Peyer's patch (tissue), 4 donors: ENCODE measurements at regions not wholly inside any gene's neighbourhood (a gene's known extent, or its start where the extent isn't known, plus 50 kb on each side); places are given as distances from the start of the nearest gene placed in this dataset.

Source experiments
- DNase-seq, 3 donors: peaks; one replicate each; pipeline ENCODE4 v3.0.0-alpha.2; 2017 to 2019
- H3K27ac ChIP-seq, 4 donors: fragments of 200-600 bp; sonication (generic); one replicate each; pipeline ENCODE4 v1.5.1; 2016 to 2019
- H3K27me3 ChIP-seq, 2 donors: fragments of 200-600 bp; sonication (generic); one replicate each; pipeline ENCODE4 v1.5.1; 2019
- H3K36me3 ChIP-seq, 3 donors: fragments of 200-600 bp; sonication (generic); one replicate each; pipeline ENCODE4 v1.5.1; 2016 to 2019
- H3K4me1 ChIP-seq, 4 donors: fragments of 200-600 bp; sonication (generic); one replicate each; pipeline ENCODE4 v1.5.1; 2016 to 2019
- H3K4me3 ChIP-seq, 4 donors: fragments of 200-600 bp; sonication (generic); 1 replicate in 3 of 4; 2 replicates in 1 of 4; pipeline ENCODE4 v1.5.1; 2016 to 2019; ENCODE audit warnings: mild to moderate bottlenecking in 1 of 4
- H3K9me3 ChIP-seq, 4 donors: fragments of 200-600 bp; sonication (generic); one replicate each; pipeline ENCODE4 v1.5.1; 2016 to 2019; ENCODE audit warnings: mild to moderate bottlenecking in 1 of 4
- CTCF ChIP-seq, 6 experiments: fragments of 450-650 bp in 4 of 6; fragments of 200-600 bp in 2 of 6; sonication (generic) in 1 of 6; IDR thresholded peaks; one replicate each; pipeline ENCODE4 v1.5.1; 2017 to 2019; ENCODE audit warnings: antibody characterized with exemption in 6 of 6, mild to moderate bottlenecking in 3 of 6, moderate library complexity in 1 of 6
- POLR2A ChIP-seq, 2 donors: fragments of 450-650 bp; IDR thresholded peaks; one replicate each; pipeline ENCODE4 v1.5.1; 2017; ENCODE audit warnings: antibody characterized with exemption in 2 of 2, mild to moderate bottlenecking in 2 of 2, moderate library complexity in 2 of 2

DNA sequence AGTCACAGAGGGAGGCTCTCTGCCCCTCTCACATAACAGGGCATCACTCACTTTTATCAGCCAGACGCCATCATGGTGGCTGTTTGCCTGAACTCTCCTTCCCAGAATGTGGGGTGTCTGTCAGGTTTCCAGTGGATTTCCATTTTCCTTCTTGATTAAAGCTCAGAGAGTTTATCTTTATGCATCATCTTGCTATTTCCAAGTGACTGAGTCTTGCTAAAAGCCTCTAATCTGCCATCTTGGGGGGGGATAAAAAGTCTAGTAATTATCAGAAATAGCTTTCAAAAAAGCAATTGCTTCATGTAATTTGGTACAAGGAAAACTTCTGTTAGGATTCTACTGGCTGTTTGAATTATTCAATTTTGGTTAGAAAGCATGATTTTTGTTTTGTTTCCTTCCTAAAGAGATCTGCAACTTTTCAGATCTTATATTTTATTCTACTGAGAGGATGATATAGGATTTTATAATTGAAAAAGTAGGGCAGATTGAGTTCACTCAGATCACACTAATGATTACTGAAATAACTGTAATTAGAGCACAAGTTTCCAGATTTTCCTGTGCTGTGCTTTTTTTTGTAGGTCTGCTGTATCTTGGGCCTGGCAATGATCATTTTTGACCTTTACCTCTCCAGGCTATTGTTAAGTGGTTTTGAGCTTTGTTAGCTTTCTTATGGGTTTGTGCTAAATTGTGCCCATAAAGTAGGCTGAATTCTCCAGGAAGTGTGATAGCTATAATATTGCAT, 661.5 kb downstream of the TLE4 start:
- no peaks in the 10 kb centered on the region for H3K27me3 ChIP-seq
- no peak overlapping the region for H3K4me3 ChIP-seq
- TF ChIP-seq CTCF (IDR thresholded peaks at IDR 0.05) (no peak), POLR2A (IDR thresholded peaks at IDR 0.05) (no peak)
- H3K9me3 ChIP-seq: no peaks in the 10 kb centered on the region
- H3K4me1 ChIP-seq: no peaks in the 10 kb centered on the region
- H3K36me3 ChIP-seq: no peaks in the 10 kb centered on the region
- no peak for DNase-seq
- no peak overlapping the region for H3K27ac ChIP-seq

- peak in 1 of 3 donors; percentile 39 for DNase-seq
- Histone ChIP-seq H3K27ac (peak overlapping the region in 1 of 4 donors; percentile 10), H3K27me3 (no peaks in the 10 kb centered on the region), H3K4me1 (no peaks in the 10 kb centered on the region), H3K36me3 (no peaks in the 10 kb centered on the region), H3K9me3 (no peaks in the 10 kb centered on the region), H3K4me3 (no peak overlapping the region)
- TF ChIP-seq CTCF (IDR thresholded peaks at IDR 0.05) (no peak), POLR2A (IDR thresholded peaks at IDR 0.05) (no peak)
These were observed 659.8 kb downstream of the TLE4 start for GRCh38 chr9:80231318-80232236.

DNA sequence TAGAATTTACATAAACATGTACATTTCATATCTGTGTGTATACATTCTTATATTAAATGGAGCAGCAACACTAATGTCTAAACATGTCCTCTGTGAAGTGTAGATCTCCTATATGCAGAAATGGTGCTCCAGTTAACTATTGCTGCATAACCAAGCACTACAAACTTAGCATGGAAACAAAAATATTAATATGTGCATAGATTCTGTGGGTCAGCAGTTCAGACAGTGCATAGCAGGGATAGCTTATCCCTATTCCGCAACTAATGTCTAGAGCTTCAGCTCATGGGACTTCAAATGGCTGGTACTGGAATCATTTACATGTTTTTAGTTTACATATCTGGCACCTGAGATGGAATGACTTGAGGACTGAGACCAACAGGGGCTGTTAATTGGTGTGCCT, 652.1 kb downstream of the TLE4 start:
- Histone ChIP-seq H3K27ac (no peak overlapping the region), H3K9me3 (no peaks in the 10 kb centered on the region), H3K27me3 (no peaks in the 10 kb centered on the region), H3K36me3 (no peaks in the 10 kb centered on the region), H3K4me3 (no peak overlapping the region), H3K4me1 (no peaks in the 10 kb centered on the region)
- no peak for DNase-seq
- no peak for TF ChIP-seq POLR2A (IDR thresholded peaks at IDR 0.05)
- no peak for TF ChIP-seq CTCF (IDR thresholded peaks at IDR 0.05)

GRCh38 chr9:80222466-80223169, 650.9 kb downstream of the TLE4 start:
- DNase-seq: no peak
- Histone ChIP-seq H3K4me1 (no peaks in the 10 kb centered on the region), H3K27me3 (no peaks in the 10 kb centered on the region), H3K4me3 (no peak overlapping the region), H3K27ac (no peak overlapping the region), H3K36me3 (no peaks in the 10 kb centered on the region), H3K9me3 (no peaks in the 10 kb centered on the region)
- no peak for TF ChIP-seq CTCF (IDR thresholded peaks at IDR 0.05)
- no peak for TF ChIP-seq POLR2A (IDR thresholded peaks at IDR 0.05)

- no peaks in the 10 kb centered on the region for H3K27me3 ChIP-seq
- no peak overlapping the region for H3K4me3 ChIP-seq
- TF ChIP-seq CTCF (IDR thresholded peaks at IDR 0.05): no peak
- no peak for TF ChIP-seq POLR2A (IDR thresholded peaks at IDR 0.05)
- no peak for DNase-seq
- H3K4me1 ChIP-seq: no peaks in the 10 kb centered on the region
- H3K27ac ChIP-seq: no peak overlapping the region
- H3K9me3 ChIP-seq: no peaks in the 10 kb centered on the region
- no peaks in the 10 kb centered on the region for H3K36me3 ChIP-seq
These were observed 646.6 kb downstream of the TLE4 start for GRCh38 chr9:80218328-80218727.
